IMR-90 (cell line): ENCODE measurements at regions not wholly inside any gene's neighbourhood (a gene's known extent, or its start where the extent isn't known, plus 50 kb on each side); places are given as distances from the start of the nearest gene placed in this dataset.

ENCODE experiments used
- ATAC-seq: fragments of 200-7000 bp; cut with Tn5 transposase; 2 replicates; pipeline ENCODE4 v1.9.1; 2020; ENCODE audit warnings: low read depth, mild to moderate bottlenecking, moderate library complexity
- BruUV-seq: library from RNA; stranded (reverse); fragments of 400-500 nt; replicated peaks from 2 replicates; lab custom pipeline; 2021; lab: Mats Ljungman, UMichigan
- CTCF ChIA-PET: fragments of 300-600 bp; formaldehyde crosslinking; extraction: SDS; loops from one replicate; lab custom pipeline; 2021; ENCODE audit warnings: antibody characterized with exemption; lab: Yijun Ruan, JAX
- POLR2A ChIA-PET: fragments of 300-600 bp; sonication (Branson Sonifier 250); formaldehyde crosslinking; loops from one replicate; lab custom pipeline; 2022; ENCODE audit warnings: antibody characterized with exemption; ENCODE audit not compliant: unreplicated experiment; lab: Charles Lee
- DNase-seq: peaks from one replicate; pipeline ENCODE4 v3.0.0; 2013
- H2AFZ ChIP-seq: replicated peaks from 2 replicates; pipeline ENCODE3; 2013; ENCODE audit warnings: low read length, mild to moderate bottlenecking; ENCODE audit not compliant: poor library complexity
- H2AK5ac ChIP-seq: 2 replicates; pipeline ENCODE4 v1.6.1; 2013; ENCODE audit warnings: low read depth, low read length, inconsistent platforms
- H2AK9ac ChIP-seq: replicated peaks from 2 replicates; pipeline ENCODE3; 2013; ENCODE audit warnings: mild to moderate bottlenecking, low read depth, low read length, moderate library complexity; ENCODE audit not compliant: poor library complexity
- H2BK120ac ChIP-seq: 2 replicates; pipeline ENCODE4 v1.6.1; 2013; ENCODE audit warnings: low read depth, low read length, inconsistent platforms
- H2BK15ac ChIP-seq: 3 replicates; pipeline ENCODE4 v1.6.1; 2013; ENCODE audit warnings: low read depth, low read length, inconsistent platforms
- H2BK20ac ChIP-seq: 2 replicates; pipeline ENCODE4 v1.6.1; 2013; ENCODE audit warnings: low read depth, mild to moderate bottlenecking, inconsistent platforms, low read length, moderate library complexity
- H2BK5ac ChIP-seq: 2 replicates; pipeline ENCODE4 v1.6.1; 2013; ENCODE audit warnings: mild to moderate bottlenecking, low read depth, low read length, inconsistent platforms; ENCODE audit not compliant: poor library complexity, severe bottlenecking
- H3K14ac ChIP-seq: replicated peaks from 2 replicates; pipeline ENCODE4 v1.6.1; 2013; ENCODE audit warnings: low read depth, low read length, inconsistent platforms
- H3K18ac ChIP-seq: 2 replicates; pipeline ENCODE4 v1.6.1; 2013; ENCODE audit warnings: low read depth, low read length, control low read depth
- H3K23ac ChIP-seq: 2 replicates; pipeline ENCODE4 v1.6.1; 2013; ENCODE audit warnings: low read depth, low read length, inconsistent platforms
- H3K27ac ChIP-seq: 2 replicates; pipeline ENCODE4 v1.5.1; 2013; ENCODE audit warnings: mild to moderate bottlenecking, control low read depth, low read length; ENCODE audit not compliant: insufficient read depth
- H3K27me3 ChIP-seq: 2 replicates; pipeline ENCODE4 v1.6.1; 2013; ENCODE audit warnings: low read length; ENCODE audit not compliant: control insufficient read depth, insufficient read depth
- H3K36me3 ChIP-seq: 2 replicates; pipeline ENCODE4 v1.6.1; 2013; ENCODE audit warnings: low read length, mixed read lengths; ENCODE audit not compliant: control insufficient read depth, insufficient read depth
- H3K4ac ChIP-seq: 2 replicates; pipeline ENCODE4 v1.6.1; 2013; ENCODE audit warnings: low read depth, low read length, inconsistent platforms
- H3K4me1 ChIP-seq: 2 replicates; pipeline ENCODE4 v1.6.1; 2013; ENCODE audit warnings: low read length, mixed read lengths; ENCODE audit not compliant: control insufficient read depth, insufficient read depth
- H3K4me2 ChIP-seq: 2 replicates; pipeline ENCODE4 v1.6.1; 2013; ENCODE audit warnings: low read depth, mild to moderate bottlenecking, control low read depth, low read length, moderate library complexity
- H3K4me3 ChIP-seq: 2 replicates; pipeline ENCODE4 v1.5.1; 2013; ENCODE audit warnings: low read depth, mild to moderate bottlenecking, control low read depth, low read length, moderate library complexity; ENCODE audit not compliant: insufficient read depth
- H3K56ac ChIP-seq: 2 replicates; pipeline ENCODE4 v1.6.1; 2013; ENCODE audit warnings: low read length, inconsistent platforms; ENCODE audit not compliant: insufficient read depth; ENCODE audit errors: extremely low read depth
- H3K79me1 ChIP-seq, 2 experiments: 2 replicates each; pipeline ENCODE4 v1.6.1; 2013; ENCODE audit warnings: low read length in 2 of 2, inconsistent platforms in 1 of 2, low read depth in 1 of 2
- H3K9ac ChIP-seq: 2 replicates; pipeline ENCODE4 v1.6.1; 2013; ENCODE audit warnings: low read depth, low read length, control low read depth
- H3K9me1 ChIP-seq: 2 replicates; pipeline ENCODE4 v1.6.1; 2013; ENCODE audit warnings: low read length, inconsistent platforms; ENCODE audit not compliant: insufficient read depth
- H3K9me3 ChIP-seq: 2 replicates; pipeline ENCODE4 v1.6.1; 2013; ENCODE audit warnings: low read length; ENCODE audit not compliant: control insufficient read depth, insufficient read depth
- H4K20me1 ChIP-seq: 2 replicates; pipeline ENCODE4 v1.6.1; 2013; ENCODE audit warnings: low read length, inconsistent platforms; ENCODE audit not compliant: insufficient read depth
- H4K5ac ChIP-seq: 2 replicates; pipeline ENCODE4 v1.6.1; 2013; ENCODE audit warnings: mild to moderate bottlenecking, low read depth, low read length, control low read depth
- H4K8ac ChIP-seq, 2 experiments: 2 replicates each; pipeline ENCODE4 v1.6.1; 2013; ENCODE audit warnings: low read depth in 2 of 2, low read length in 2 of 2, control low read depth in 1 of 2, inconsistent platforms in 1 of 2
- H4K91ac ChIP-seq: 2 replicates; pipeline ENCODE4 v1.6.1; 2013; ENCODE audit warnings: low read depth, low read length, inconsistent platforms; ENCODE audit not compliant: insufficient read depth
- BHLHE40 ChIP-seq: fragments of 150-350 bp; IDR thresholded peaks from 2 replicates; pipeline ENCODE4 v1.6.1; 2016; ENCODE audit warnings: mild to moderate bottlenecking, low read depth, low read length
- CEBPB ChIP-seq: IDR thresholded peaks from 2 replicates; pipeline ENCODE4 v1.6.1; 2012; ENCODE audit warnings: low read depth, low read length, improper control_type of control experiment
- CHD1 ChIP-seq: IDR thresholded peaks from 2 replicates; pipeline ENCODE4 v1.6.1; 2012; ENCODE audit warnings: low read depth, low read length, improper control_type of control experiment
- CTCF ChIP-seq: conservative IDR thresholded peaks from 2 replicates; pipeline ENCODE4 v1.5.1; 2012; ENCODE audit warnings: mild to moderate bottlenecking, low read depth, low read length, improper control_type of control experiment
- ELK1 ChIP-seq: fragments of 150-350 bp; IDR thresholded peaks from 2 replicates; pipeline ENCODE4 v1.6.1; 2016; ENCODE audit warnings: low read depth, mild to moderate bottlenecking, low read length, moderate library complexity, borderline replicate concordance
- FOS ChIP-seq: fragments of 150-350 bp; IDR thresholded peaks from 2 replicates; pipeline ENCODE4 v1.6.1; 2016; ENCODE audit warnings: low read depth, low read length
- MAZ ChIP-seq: IDR thresholded peaks from 2 replicates; pipeline ENCODE4 v1.6.1; 2012; ENCODE audit warnings: low read depth, mild to moderate bottlenecking, low read length, improper control_type of control experiment, moderate library complexity, borderline replicate concordance
- NFE2L2 ChIP-seq: fragments of 150-350 bp; IDR thresholded peaks from 2 replicates; pipeline ENCODE4 v1.6.1; 2016; ENCODE audit warnings: low read depth, mild to moderate bottlenecking, low read length
- POLR2A ChIP-seq: IDR thresholded peaks from 2 replicates; pipeline ENCODE4 v1.6.1; 2012; ENCODE audit warnings: mild to moderate bottlenecking, low read depth, low read length
- RCOR1 ChIP-seq: IDR thresholded peaks from 2 replicates; pipeline ENCODE4 v1.6.1; 2012; ENCODE audit warnings: mild to moderate bottlenecking, low read length, improper control_type of control experiment; ENCODE audit not compliant: insufficient replicate concordance
- RFX5 ChIP-seq: IDR thresholded peaks from 2 replicates; pipeline ENCODE4 v1.8.0; 2012; ENCODE audit warnings: low read depth, mild to moderate bottlenecking, low read length, moderate library complexity
- SMC3 ChIP-seq: fragments of 150-350 bp; IDR thresholded peaks from 2 replicates; pipeline ENCODE4 v1.6.1; 2016; ENCODE audit warnings: low read depth, mild to moderate bottlenecking, antibody characterized with exemption, low read length, moderate library complexity
- USF2 ChIP-seq: fragments of 150-350 bp; IDR thresholded peaks from 2 replicates; pipeline ENCODE4 v1.6.1; 2017; ENCODE audit warnings: mild to moderate bottlenecking, antibody characterized with exemption, low read length, low read depth
- WGBS, 2 experiments: methylation state at CpG; one replicate each; pipeline versions ENCODE4 v1.1.5 to v1.1.7; 2013; ENCODE audit warnings: missing lambda C conversion rate in 2 of 2; ENCODE audit not compliant: insufficient read length in 1 of 2; ENCODE audit errors: extremely low coverage in 2 of 2; 5-methylcytosine and 5-hydroxymethylcytosine counted together
- dilution Hi-C: fragments of 300-500 bp; cut with HindIII; formaldehyde crosslinking; loops from one replicate; pipeline ENCODE4 v1.14.3; 2018; ENCODE audit warnings: low sequenced_read_pairs; ENCODE audit not compliant: unreplicated experiment
- in situ Hi-C: fragments of 300-500 bp; cut with MboI; formaldehyde crosslinking; loops from 3 replicates; pipeline ENCODE4 v1.14.3; 2019; ENCODE audit warnings: low sequenced_read_pairs, inconsistent platforms, mixed read lengths
- intact Hi-C: fragments of 100-400 bp; cut with micrococcal nuclease; formaldehyde crosslinking; loops from 2 replicates; pipeline ENCODE4 v1.10.0; 2022

DNA sequence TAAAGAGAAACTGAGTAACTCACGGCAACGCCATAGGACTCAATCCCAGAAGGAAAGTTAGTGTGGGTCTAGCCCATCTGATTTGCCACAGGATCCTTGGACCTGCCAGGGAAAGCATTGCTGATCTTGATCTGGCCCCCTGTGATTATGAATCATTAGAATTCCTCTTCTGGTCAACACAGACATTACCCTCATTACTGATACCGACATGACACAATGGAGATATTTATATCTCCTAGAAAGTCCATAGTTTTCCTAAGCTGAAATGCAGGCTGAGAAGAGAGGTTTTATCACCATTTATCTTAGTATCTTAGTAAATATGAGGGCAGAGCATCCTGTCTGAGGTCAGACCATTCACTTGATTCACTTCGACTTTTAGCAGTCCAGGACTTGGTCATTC lies 75.5 kb upstream of the CCDC68 start:
- no peak overlapping the region for H2BK120ac ChIP-seq
- H3K27ac ChIP-seq, result no peak overlapping the region
- no peak overlapping the region for H4K5ac ChIP-seq
- no peaks in the 10 kb centered on the region for H3K9me3 ChIP-seq
- H2BK15ac ChIP-seq, result no peak overlapping the region
- no peaks in the 10 kb centered on the region for H3K79me1 ChIP-seq
- 100% methylated on average over 1 of the region's 4 CpGs; no CpG with 5 or more reads in 1 of the 2 experiments for WGBS, 2 experiments
- BruUV-seq, result no TSS peak
- POLR2A ChIA-PET, result no interaction called here
- peaks cover 11% of the 10 kb centered on the region; the same call in 1 of the 2 replicates for H3K27me3 ChIP-seq
- H2BK20ac ChIP-seq, result no peak overlapping the region
- H3K4me3 ChIP-seq, result no peak overlapping the region
- H3K9ac ChIP-seq, result no peak overlapping the region
- no peak overlapping the region for H3K14ac ChIP-seq
- CTCF ChIA-PET, result no interaction called here
- H3K56ac ChIP-seq, result no peak overlapping the region
- H3K4me1 ChIP-seq, result no peaks in the 10 kb centered on the region
- dilution Hi-C loops, result no loop called here
- H4K8ac ChIP-seq, result no peak overlapping the region
- H3K9me1 ChIP-seq, result no peaks in the 10 kb centered on the region
- no peak for ATAC-seq
- no peak overlapping the region for H2AFZ ChIP-seq
- no peak overlapping the region for H2AK5ac ChIP-seq
- intact Hi-C loops, result no loop called here
- no peak overlapping the region for H3K23ac ChIP-seq
- no peak for DNase-seq
- no peak overlapping the region for H2BK5ac ChIP-seq
- H3K18ac ChIP-seq, result no peak overlapping the region
- TF ChIP-seq FOS (no peak), MAZ (no peak), RCOR1 (no peak), USF2 (no peak), CEBPB (no peak), RFX5 (no peak), CTCF (no peak), BHLHE40 (no peak), ELK1 (no peak), SMC3 (no peak), CHD1 (no peak), NFE2L2 (no peak), POLR2A (no peak)
- H2AK9ac ChIP-seq, result no peak overlapping the region
- H3K36me3 ChIP-seq, result no peaks in the 10 kb centered on the region
- no peak overlapping the region for H4K91ac ChIP-seq
- in situ Hi-C loops, result no loop called here
- H3K4ac ChIP-seq, result no peak overlapping the region
- no peak overlapping the region for H3K4me2 ChIP-seq
- H4K20me1 ChIP-seq, result no peaks in the 10 kb centered on the region
